GM13977 (cell line): ENCODE measurements at regions not wholly inside any gene's neighbourhood (a gene's known extent, or its start where the extent isn't known, plus 50 kb on each side); places are given as distances from the start of the nearest gene placed in this dataset.
"Not testable (repeated sequence)": the region's sequence is repeated elsewhere in the genome, so short reads cannot be mapped to it uniquely, and the experiment has no call there.

Source experiments
- DNase-seq: peaks from one replicate; pipeline ENCODE4 v3.0.0; 2012; ENCODE audit warnings: low spot score
- CTCF ChIP-seq: IDR thresholded peaks from 2 replicates; pipeline ENCODE4 v1.5.1; 2012; ENCODE audit warnings: mild to moderate bottlenecking, control low read depth; ENCODE audit not compliant: insufficient read depth; ENCODE audit errors: extremely low read depth, missing control alignments
- in situ Hi-C: fragments of 300-500 bp; cut with MboI; formaldehyde crosslinking; loops from one replicate; pipeline ENCODE4 v1.12.0; 2022; ENCODE audit warnings: low sequenced_read_pairs, low pct_unique_long_range_greater_than_20kb, mixed read lengths, inconsistent platforms; ENCODE audit not compliant: unreplicated experiment

GRCh38 chrY:7588176-7588575 is 676.6 kb upstream of the AMELY start:
- DNase-seq, in situ Hi-C loops: not testable (repeated sequence)

- in situ Hi-C loops = no loop called here
- TF ChIP-seq CTCF = no peak
- DNase-seq = no peak
These were observed 651.0 kb upstream of the AMELY start for GRCh38 chrY:7562541-7562940.

GRCh38 chrY:7557675-7558074 is 646.1 kb upstream of the AMELY start:
- no peak for DNase-seq
- TF ChIP-seq CTCF = no peak
- in situ Hi-C loops = no loop called here

GRCh38 chrY:7555006-7555405 is 643.5 kb upstream of the AMELY start:
- no peak for TF ChIP-seq CTCF
- in situ Hi-C loops = no loop called here
- no peak for DNase-seq

- no peak for DNase-seq
- in situ Hi-C loops = no loop called here
- no peak for TF ChIP-seq CTCF
These were observed 633.5 kb upstream of the AMELY start for GRCh38 chrY:7545060-7545459.

GRCh38 chrY:7544172-7544770 is 632.7 kb upstream of the AMELY start:
- DNase-seq = no peak
- in situ Hi-C loops = no loop called here
- no peak for TF ChIP-seq CTCF

GRCh38 chrY:7543506-7543905 is 632.0 kb upstream of the AMELY start:
- no peak for DNase-seq
- TF ChIP-seq CTCF = no peak
- in situ Hi-C loops = no loop called here
